Activated CD8-positive, alpha-beta memory T cell treated with anti-CD3 and anti-CD28 coated beads for 36 hours (primary cell): ENCODE measurements at regions not wholly inside any gene's neighbourhood (a gene's known extent, or its start where the extent isn't known, plus 50 kb on each side); places are given as distances from the start of the nearest gene placed in this dataset.
"Not testable (repeated sequence)": the region's sequence is repeated elsewhere in the genome, so short reads cannot be mapped to it uniquely, and the experiment has no call there.

Experiments used
- CTCF ChIA-PET: fragments of 350-600 bp; sonication (Branson Sonifier 250); formaldehyde crosslinking; loops from one replicate; lab custom pipeline; 2021; ENCODE audit warnings: antibody characterized with exemption; lab: Charles Lee
- POLR2A ChIA-PET: fragments of 350-600 bp; sonication (Branson Sonifier 250); formaldehyde crosslinking; loops from one replicate; lab custom pipeline; 2021; ENCODE audit warnings: antibody characterized with exemption; lab: Charles Lee

GRCh38 chr4:27964095-27964494 lies 1103.5 kb downstream of the STIM2 start:
- CTCF ChIA-PET: no interaction called here
- POLR2A ChIA-PET: no interaction called here

DNA sequence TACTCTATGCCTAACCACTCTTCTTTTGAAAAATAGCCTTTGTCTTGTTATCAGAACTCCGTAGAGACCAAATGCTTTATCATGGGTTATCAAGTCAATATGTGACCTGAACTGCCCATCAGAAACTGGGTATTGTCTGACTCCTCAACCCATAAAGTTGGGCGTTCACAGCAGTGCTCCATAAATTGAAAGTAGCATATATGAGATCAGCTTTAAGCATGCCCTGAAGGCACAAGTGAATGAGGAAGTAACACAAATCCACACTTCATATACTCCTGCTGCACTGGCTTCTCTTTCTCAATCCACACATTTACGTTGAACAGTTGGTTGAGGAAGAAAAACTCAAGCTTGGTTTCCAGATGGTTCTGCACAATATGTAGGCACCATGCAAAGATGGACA lies 1106.0 kb downstream of the STIM2 start:
- CTCF ChIA-PET: no interaction called here

DNA sequence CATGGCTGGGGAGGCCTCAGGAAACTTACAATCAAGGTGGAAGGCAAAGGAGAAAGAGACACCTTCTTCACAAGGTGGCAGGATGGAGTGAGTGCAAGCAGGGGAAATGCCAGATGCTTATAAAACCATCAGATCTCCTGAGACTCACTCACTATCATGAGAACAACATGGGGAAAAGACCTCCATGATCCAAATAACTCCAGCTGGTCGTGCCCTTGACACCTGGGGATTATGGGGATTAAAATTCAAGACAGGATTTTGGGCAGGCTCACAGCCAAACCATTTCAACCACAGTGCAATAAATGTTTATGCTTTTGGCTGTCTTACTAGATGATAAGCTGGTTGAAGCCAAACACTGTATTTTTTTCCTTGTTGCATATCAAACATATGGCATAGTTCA lies 1112.4 kb downstream of the STIM2 start:
- POLR2A ChIA-PET: no interaction called here

More for the DNA sequence above, 1106.0 kb downstream of the STIM2 start:
- POLR2A ChIA-PET: no interaction called here

DNA sequence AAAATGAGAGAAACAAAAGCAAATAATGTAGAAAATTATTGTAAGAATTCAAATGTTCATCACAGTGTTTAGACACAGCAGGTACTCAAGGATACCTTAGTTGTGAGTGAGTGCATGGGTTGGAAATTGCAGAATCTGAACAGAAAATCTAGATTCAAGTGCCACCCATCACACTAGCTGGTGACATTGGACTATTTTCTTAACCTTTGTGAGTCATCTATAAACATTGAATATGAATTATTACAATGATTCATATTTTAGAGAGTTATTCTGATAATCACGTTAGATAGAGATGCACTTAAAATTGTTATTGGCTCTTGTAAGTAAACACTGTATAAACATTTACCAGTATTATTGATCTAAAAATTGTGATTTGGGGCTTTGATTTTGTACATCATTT lies 1113.1 kb downstream of the STIM2 start:
- ChIA-PET POLR2A (no interaction called here), CTCF (no interaction called here)

More for the DNA sequence above, 1112.4 kb downstream of the STIM2 start:
- CTCF ChIA-PET: no interaction called here

GRCh38 chr4:27974339-27974738 lies 1113.7 kb downstream of the STIM2 start:
- ChIA-PET CTCF (no interaction called here), POLR2A (no interaction called here)

GRCh38 chr4:27974881-27975280 lies 1114.2 kb downstream of the STIM2 start:
- POLR2A ChIA-PET, CTCF ChIA-PET: not testable (repeated sequence)

- CTCF ChIA-PET, POLR2A ChIA-PET: not testable (repeated sequence)
Observed at GRCh38 chr4:27978427-27979109, 1117.9 kb downstream of the STIM2 start.

DNA sequence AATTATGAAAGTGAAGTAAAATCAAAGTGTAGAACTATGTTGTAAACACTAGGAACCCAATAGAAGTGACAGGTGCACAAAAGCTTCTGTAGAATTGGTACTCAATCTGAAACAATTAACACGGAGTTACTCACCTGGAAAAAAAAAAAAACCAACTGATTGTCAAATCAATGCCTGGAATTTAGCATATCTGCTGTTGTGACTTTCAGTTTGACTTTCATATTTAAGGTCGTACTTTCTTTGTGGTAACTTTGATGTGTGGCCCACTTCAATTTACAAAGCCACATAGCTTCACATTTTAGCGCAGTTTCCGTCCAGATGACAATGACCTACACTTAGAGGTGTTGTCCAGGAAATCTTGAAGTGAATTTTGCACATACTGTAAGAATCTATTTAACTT lies 1124.9 kb downstream of the STIM2 start:
- CTCF ChIA-PET: no interaction called here
- POLR2A ChIA-PET: no interaction called here

- ChIA-PET POLR2A (no interaction called here), CTCF (no interaction called here)
Observed at GRCh38 chr4:27986476-27986875, 1125.8 kb downstream of the STIM2 start.

GRCh38 chr4:28001698-28002097 lies 1141.1 kb downstream of the STIM2 start:
- POLR2A ChIA-PET: no interaction called here
- CTCF ChIA-PET: no interaction called here

DNA sequence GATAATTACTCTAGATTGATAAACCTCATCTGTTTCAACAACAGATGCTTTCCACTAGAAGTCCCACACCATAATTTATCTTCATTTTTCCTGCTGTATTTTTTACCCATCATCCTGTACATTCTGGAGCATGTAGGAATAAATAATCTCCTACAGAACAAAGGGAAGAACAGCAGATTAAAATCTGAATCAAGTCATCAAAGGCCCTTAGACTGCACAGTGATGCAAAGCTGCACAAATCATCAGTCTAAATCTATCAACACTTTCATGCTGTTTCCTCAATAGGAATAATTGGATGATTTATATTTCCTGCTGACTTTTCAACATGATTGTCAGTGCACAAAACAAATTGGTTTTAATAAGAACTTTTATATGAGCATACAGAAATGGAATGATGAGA lies 1143.9 kb downstream of the STIM2 start:
- POLR2A ChIA-PET: no interaction called here
- CTCF ChIA-PET: no interaction called here

DNA sequence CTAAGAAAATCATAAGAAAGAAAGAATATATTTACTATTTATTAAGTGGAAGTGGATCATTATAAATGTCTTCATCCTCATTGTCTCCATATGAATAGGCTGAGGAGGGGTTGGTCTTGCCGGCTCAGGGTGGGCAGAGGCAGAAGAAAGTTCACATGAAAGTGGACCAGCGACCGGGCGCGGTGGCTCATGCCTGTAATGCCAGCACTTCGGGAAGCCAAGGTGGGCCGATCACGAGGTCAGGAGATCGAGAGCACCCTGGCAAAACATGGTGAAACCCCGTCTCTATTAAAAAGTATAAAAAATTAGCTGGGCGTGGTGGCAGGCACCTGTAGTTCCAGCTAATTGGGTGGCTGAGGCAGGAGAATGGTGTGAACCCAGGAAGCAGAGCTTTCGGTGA lies 1145.4 kb downstream of the STIM2 start:
- CTCF ChIA-PET: no interaction called here

GRCh38 chr4:28007693-28008092 lies 1147.1 kb downstream of the STIM2 start:
- ChIA-PET CTCF (no interaction called here), POLR2A (no interaction called here)

More for the DNA sequence above, 1145.4 kb downstream of the STIM2 start:
- POLR2A ChIA-PET: no interaction called here

DNA sequence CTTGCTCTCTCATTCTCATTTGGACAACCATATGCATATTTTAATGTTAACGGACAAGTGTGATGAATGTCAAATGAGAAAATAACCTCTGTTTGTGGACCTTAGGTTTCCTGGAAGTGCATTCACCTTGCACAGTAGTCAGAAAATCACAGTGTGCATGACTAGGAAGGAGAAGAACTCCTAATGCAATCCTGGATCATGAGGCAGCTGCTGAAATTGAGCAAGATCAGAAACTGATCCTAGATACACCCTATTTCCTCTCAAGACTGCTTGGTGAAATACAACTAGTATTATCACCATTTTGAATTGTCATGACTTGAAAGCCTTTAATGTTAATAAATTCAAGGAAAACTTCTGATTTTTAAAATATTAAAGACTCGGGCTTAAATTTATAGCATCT lies 1148.9 kb downstream of the STIM2 start:
- CTCF ChIA-PET: no interaction called here
- POLR2A ChIA-PET: no interaction called here

- CTCF ChIA-PET: no interaction called here
- POLR2A ChIA-PET: no interaction called here
Observed at GRCh38 chr4:28010577-28011240, 1150.1 kb downstream of the STIM2 start.

- CTCF ChIA-PET: no interaction called here
- POLR2A ChIA-PET: no interaction called here
Observed at GRCh38 chr4:28014469-28014868, 1153.8 kb downstream of the STIM2 start.

DNA sequence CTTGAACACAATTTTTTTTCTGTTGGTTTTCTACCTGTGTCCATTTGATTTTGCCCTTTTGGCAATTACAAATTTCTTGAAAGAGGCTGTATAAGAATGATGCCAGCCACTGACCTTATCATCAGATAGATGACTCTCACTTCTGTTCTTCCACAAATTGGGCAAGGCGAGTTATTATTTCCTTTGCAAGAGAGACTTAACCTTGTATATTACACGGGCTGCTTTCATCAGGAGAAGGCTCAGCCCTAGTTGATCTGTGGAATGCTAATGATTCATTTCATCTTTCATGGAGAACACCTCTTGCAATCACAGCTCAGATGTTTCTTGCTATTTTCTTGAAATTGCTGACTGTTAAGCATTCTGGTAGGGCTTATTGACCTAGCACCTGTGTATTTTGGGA lies 1155.4 kb downstream of the STIM2 start:
- ChIA-PET POLR2A (no interaction called here), CTCF (no interaction called here)

GRCh38 chr4:28038253-28038652 lies 1177.6 kb downstream of the STIM2 start:
- POLR2A ChIA-PET, CTCF ChIA-PET: not testable (repeated sequence)

GRCh38 chr4:28062562-28062961 lies 1201.9 kb downstream of the STIM2 start:
- POLR2A ChIA-PET: no interaction called here
- CTCF ChIA-PET: no interaction called here

DNA sequence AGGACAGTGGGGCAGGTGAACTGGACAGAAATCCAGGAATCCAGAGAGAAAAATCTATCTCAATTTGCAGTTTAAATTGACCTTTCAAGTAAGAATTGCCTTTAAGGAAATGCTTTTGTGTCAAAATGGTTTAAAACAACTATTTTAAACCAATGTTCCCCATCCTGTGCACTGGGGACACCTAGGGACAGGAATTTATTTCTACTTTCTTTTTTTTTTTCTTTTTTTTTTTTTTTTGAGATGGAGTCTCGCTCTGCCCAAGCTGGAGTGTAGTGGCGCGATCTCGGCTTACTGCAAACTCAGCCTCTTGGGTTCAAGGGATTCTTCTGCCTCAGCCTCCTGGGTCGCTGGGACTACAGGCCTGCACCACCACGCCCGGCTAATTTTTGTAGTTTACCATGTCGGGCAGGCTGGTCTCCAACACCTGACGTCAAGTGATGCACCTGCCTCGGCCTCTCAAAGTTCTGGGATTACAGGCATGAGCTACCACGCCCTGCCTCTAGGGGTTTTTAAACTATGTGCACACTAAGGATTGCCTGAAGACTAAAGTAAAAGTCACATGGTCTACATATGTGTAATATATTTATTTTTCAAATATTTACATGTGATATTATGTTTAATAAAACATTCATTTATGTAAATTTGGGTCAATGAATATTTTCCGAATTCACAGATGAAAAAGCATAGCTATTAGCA lies 1213.4 kb downstream of the STIM2 start:
- POLR2A ChIA-PET: no interaction called here
- CTCF ChIA-PET: no interaction called here

DNA sequence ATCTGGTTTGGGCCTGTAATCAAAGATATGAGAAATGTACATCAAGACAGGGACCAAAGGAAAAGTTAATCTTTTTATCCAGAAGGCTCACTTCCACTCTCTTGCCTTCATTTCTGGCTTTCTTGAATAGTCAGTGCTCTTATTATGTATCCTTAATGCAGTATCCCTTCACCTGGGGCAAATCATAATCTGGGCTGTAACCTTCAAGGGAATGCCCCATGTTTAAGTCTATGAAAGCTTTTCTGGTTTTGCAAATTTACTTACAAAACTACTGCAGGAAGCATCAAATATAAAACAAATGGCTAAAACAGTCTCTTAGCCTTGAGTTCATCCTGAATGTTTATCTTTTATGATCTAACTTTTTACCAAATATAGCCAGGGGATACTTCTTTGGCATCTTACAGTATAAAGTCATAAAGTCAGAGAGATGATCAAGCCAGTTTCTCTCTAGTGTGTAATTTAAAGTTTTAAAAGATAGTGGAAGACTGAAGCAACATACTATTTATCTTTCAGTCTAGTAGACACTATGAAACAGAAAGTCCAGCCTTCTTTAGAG lies 1214.8 kb downstream of the STIM2 start:
- ChIA-PET POLR2A (no interaction called here), CTCF (no interaction called here)
